Forelimb muscle (tissue), 1 donor: ENCODE measurements at regions not wholly inside any gene's neighbourhood (a gene's known extent, or its start where the extent isn't known, plus 50 kb on each side); places are given as distances from the start of the nearest gene placed in this dataset.

Experiments used
- DNase-seq: peaks from one replicate; pipeline ENCODE4 v3.0.0-alpha.2; 2013; ENCODE audit warnings: low read depth

DNA sequence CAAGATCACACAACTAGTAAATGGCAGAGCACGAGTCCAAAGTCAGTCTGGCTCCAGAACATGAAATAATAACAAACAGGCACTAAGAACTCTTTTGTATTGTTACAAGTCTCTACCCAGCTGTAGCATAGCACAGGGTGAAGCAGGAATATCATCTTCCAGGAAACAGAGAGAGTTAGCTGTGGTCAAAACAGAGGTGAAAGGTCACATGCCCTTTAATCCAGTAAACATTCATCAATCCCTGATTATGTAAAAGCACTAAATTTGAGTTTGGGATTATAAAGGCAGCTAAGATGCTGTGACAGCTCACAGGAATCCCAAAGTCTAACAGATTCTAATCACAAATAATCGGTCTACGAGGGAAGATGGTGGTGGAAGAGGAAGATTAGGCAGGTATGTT lies 133.0 kb upstream of the ASTN2 start:
- no peak for DNase-seq

DNA sequence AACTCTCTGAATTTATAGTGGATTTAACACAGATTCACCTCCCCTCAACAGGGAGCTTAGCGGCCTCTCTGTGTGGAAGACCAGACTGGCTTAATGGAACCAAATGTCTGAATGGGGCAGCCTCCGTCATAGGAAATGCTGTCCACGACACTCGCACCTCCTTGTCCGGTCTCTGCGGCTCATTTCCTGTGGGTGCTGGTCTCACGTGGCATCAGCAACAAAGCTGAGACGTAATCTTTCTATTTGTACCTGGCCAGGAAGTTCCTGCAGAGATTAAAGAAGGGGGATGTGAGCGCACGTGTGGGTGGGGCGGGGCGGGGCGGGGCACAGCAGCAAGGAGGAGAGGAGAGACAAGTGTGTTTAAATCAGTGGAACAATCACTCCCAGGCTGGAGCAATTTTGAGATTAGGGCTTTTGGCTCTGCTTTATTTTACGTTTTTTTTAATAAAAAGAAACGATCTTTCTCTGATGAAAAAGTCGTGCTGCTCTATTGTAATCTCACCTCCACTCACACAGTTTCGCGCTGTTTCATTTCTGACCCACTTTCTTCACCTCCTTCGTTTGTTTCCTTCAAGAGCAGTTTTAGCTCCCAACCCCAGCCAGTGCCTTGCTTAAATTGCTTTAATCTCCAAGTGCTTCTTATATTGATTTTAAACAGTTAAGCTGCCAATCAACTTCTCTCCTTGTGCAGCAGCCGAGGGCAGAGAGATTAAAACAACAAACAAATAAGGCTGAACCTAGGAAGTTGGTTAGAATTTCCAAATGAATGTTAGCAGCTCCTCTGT lies 132.2 kb upstream of the ASTN2 start:
- DNase-seq: no peak

DNA sequence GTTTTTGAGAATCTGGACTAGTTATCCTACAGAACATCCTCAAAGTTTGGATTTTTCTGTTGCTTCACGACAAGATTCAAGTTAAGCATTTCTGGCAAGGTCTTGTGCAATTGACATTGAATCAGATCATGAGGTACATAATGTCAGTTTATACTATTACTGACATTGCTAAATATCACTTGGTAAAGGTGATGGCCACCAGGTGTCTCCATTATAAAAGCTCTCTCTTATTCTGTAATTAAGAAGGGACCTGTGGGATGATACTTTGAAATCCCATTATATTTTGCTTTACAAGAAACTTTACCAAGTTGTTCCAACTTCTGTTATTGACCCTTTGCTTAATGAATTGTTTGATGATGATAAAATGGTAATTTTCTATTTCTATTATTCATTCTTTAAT lies 131.0 kb upstream of the ASTN2 start:
- DNase-seq: no peak

DNA sequence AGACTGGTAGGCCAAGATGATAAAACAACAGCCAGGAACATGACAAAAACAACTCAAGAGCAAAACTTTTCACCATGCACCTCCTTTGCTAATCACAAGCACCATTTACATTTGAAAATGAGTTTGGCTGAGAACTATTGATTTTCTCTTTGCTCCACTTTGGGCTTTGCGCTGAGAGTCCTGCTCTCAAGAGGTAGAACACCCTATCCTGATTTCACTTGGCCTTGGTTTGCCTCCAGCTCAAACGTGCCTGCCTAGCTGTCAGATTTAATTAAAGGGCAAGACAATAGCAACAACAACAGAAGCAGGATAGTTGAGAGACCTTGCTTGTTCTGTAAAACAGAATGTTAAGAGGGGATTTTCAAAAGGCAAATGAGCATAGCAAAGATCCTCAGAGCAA lies 128.2 kb upstream of the ASTN2 start:
- DNase-seq: no peak

DNA sequence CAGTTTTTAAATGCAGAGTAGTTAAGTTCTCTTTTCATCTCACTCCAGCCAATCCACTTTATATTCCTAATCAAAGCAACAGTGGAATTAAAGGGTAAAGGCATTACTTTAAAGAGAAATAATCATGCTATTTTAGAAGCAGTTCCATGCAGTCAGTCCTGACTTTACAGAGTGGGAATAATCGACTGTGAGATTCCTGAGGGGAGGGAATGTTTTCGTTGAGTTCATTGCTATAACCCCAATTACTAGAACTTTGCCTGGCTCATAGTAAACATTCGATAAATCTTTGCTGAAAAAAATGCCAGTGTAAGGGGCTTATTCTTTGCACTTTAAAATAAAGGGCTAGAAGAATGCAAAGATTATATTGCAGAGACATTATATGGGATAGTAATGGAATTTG lies 127.2 kb upstream of the ASTN2 start:
- no peak for DNase-seq

DNA sequence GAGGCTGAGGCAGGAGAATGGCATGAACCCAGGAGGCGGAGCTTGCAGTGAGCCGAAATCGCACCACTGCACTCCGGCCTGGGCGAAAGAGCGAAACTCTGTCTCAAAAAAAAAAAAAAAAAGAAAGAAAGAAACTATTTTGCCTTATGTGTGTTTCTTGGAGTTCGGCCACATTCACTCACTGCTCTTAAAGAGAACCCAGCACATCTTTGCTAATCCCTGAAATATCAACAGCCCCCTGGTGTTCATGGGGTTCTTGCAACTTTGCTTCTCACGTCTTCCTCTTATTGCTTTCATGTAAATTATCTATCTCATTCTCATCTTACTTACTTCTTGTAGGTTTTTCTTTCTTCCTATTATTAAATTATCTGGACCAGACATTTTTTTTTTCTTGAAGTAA lies 126.3 kb upstream of the ASTN2 start:
- DNase-seq: no peak

DNA sequence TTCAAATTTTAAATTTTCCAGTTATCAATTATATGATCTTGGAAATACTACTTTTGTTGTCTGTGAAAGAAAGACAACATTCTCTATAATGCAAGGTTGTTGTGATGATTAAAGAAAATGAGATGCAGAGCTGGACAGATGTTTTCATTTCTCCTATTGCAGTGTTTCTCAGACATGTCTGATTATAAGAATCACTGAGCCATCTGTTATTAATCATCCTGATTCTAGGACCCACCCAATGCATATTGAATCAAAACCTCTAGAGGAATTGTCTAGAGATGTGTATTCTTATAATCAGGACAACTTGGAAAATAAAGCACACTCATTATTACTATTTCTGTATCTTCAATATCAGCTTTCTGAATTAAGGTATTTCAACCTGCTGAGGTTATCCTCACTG lies 121.1 kb upstream of the ASTN2 start:
- DNase-seq: no peak

DNA sequence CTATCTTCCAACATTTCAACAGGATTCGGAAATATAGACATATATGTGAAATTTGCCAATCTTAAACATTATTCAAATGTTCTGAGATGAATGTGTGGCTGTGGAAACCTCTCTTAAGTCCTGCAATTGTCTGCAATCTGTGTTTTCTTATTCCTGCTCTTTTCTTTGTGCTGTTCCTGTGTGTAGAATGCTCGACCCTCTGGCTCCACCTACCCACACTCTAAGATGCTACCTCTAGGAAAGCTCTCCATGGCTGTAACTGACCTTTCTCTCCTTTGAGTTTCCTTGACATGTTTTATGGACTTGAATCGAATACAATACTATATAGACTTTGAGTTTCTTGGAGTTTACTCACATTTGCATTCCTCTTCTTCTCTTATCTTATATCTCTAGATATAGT lies 120.6 kb upstream of the ASTN2 start:
- no peak for DNase-seq

DNA sequence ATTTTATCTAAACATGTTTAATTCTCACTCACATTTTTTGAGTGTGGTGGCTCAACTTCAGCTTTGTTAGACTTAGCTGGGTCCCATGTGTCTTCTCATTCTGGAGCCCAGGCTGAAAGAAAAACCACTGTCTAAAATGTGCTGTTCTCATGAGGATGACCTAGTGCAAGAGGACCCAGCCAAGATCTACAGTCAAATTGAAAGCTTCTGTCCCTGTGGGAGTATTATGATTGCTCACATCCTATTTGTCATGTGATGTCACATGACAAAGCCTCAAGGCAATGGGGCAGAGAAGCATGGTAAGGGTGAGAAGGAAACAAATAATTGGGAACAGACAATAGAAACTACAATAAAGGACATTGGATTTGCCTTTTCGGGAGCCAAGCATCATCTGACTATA lies 113.4 kb upstream of the ASTN2 start:
- DNase-seq: no peak

DNA sequence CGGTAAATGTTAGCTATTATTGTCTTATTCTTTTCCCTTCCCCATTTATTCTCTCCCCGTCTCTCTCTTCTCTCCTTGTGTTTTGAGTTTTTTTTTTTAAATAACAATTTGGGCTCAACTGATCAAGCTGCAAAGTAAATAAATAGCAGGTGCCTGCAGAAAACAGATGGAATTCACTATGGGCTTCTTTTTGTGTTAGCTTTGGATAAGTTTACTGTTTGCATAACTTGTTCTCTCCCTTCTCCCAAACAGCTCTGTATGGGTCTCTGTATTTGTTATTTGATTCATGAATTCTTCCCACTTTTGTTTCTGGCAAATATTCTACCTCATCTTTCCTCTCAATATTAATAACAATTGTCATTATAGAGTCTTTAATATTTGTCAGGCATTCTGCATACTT lies 111.8 kb upstream of the ASTN2 start:
- DNase-seq: no peak

DNA sequence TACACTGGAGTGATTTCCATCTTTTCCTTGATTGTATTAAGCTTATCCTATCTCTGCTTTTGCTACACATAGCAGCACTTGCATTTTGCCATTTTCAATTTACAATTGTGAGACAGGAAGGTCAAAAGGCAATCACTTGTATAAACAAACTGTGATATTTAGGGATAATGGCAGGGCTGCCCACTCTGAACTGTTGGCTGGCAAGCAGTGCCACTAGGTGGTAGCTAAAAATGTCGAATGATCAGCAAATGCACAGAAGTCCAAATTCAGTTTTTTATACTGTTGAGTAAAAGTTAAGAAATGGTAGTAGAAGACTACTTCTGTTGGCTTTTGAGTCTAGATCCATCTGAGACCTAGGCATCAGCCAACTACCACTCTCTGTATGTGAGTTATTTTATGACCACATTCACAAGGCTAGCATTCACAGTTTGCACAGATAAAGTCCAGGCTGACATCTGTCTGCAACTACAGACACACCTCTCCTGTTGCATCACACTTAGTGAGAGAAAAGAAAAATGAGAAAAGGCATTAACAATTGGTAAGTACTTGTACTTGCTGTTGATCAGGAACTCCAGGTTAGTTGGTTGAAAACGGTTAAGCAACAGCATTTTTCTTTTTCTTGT lies 108.8 kb upstream of the ASTN2 start:
- no peak for DNase-seq

DNA sequence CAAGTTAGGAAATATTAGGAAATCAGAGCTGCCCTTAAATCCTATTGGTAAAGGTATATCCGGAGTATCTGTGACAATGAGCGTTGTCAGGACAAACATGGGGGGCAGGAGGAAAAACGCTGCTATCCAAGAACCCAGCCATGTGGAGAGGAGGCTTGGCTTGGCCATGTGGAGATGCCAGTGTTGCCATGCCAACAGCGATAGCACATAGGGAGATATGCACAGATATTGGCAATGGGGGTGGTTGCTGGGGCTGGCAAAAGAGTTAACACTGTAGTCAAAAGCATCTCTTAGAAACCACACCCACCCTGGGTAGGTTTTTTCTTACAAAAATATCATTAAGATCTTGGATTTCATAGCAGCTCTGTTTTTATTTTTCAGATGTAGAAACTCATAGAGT lies 106.4 kb upstream of the ASTN2 start:
- DNase-seq: no peak

DNA sequence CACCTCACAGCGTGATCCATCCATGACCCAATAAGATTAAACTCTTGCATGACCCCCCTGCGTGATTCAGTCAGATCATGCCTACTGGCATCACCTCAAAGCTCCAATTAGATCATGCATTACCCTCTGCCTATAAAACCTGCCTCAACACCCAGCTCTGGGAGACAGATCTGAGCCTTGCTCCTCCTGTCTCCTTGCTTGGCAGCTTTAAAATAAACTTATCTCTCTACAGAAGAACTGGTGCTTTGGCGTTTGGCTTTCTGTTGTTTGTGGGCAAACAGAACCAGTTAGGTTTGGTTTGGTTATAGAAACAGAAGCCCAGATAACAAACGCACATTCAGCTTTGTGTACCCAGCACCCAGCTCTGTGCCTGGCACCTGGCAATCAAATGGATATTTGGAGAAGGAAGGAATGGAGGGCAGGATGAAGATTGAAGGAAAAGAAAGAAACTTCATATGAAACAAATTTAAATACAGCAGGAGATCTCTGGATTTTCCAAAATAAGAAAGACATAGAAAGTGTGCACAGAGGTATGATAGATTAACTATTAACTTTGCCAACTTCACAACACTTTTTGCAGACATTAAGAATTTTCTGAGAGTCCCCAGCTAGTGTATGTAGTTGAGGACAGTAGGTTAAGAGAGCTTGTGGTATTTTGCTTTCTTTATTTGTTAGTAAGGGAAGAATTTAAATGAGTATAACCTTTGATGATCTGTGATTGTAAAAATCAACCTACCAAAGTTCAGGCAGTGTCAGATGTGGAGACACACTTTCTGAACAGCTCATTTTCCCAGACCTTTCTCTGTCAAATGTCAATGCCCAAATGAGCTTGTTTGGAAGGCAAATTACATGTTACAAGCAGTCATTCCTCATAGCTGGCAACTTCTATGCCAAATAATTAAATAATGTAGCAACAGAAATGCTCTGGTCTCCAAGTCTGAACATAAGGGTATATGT lies 102.1 kb upstream of the ASTN2 start:
- DNase-seq: no peak

DNA sequence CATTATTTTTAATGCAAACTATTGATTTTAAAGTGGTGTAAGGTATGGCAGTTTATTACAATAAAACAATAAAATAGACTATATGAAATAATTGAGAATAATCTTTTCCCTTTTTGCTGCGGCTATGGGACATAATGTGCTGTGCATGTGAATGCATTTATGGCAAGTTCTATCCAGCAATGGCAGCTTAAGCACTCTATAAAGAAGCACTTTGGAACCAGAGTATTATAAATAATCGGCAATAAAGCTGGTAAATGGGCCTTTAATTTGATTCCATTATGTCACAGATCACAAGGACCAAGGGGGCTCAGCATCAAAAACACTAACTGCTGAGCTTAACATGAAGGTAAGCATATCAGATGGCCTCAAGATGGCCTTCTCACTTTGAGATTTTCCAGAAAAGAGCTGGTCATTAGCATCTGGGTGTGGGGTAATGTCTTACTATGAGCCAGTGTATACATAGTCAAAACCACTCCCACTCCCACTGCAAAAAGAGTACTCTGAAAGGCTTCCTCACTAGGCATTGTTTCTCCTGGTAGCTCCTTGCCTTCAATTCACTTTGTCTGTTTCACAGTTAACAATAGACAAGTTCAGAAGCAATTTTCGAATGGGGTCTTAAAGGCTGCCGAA lies 97.1 kb upstream of the ASTN2 start:
- DNase-seq: no peak

DNA sequence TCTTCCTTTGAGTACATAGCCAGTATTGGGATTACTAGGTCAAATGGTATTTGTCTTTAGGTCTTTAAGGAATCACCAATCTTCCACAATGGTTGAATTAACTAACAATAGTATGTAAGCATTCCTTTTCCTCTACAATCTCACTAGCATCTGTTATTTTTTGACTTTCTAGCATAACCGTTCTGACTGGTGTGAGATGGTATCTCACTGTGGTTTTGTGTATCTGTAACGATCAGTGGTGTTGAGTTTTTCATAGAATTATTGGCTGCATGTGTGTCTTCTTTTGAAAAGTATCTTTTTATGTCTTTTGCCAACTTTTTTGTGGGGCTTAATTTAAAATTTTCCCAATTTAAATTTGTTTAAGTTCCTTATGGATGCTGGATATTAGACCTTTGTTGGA lies 81.5 kb upstream of the ASTN2 start:
- DNase-seq: no peak

DNA sequence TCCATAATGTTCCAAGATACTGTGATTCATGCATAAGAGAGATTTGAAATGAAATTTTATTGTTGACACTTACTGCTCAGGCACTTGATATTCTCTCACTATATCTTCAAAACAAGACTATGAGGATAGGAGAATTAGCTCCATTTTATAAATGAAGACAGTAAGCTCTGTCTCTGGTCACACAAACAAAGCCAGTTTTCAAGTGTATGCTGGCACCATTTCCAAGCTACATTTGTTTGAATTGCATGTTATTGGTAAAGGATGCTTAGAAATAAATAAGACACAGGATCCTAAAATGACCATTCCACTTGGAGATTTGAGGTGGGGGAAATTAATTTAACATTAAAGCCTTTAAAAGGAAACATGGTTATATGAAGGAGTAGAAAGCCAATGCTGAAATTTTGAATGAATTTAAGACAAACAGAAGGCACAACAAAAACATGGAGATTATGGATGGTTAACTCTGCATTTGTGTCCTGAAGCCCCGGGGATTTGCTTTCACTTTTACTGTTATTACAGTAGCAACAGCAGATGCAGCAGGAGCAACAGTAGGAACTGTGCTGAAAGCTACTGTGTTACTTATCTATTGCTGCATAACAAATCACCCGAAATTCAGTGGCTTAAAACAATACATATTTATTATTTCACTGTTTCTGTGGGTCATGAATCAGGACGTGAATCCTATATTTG lies 79.7 kb upstream of the ASTN2 start:
- DNase-seq: no peak

DNA sequence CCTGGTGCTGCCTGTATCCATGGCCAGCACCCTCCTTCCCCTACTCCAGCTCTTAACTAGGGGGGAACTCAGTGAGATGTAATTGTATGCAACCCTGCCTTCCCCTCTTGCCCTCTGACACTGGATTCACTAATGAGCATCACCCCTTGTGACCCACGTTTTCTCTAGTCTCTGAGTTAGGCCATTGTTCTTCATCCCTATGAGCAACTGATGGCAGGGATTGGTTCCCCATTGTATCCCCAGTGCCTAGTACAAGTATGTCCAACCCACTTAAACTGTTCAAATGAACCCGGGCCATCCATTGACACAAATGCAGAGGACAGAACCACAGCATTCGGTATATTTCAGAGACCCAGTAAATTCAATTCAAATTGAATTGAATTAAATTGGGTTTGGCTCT lies 77.6 kb upstream of the ASTN2 start:
- DNase-seq: no peak

DNA sequence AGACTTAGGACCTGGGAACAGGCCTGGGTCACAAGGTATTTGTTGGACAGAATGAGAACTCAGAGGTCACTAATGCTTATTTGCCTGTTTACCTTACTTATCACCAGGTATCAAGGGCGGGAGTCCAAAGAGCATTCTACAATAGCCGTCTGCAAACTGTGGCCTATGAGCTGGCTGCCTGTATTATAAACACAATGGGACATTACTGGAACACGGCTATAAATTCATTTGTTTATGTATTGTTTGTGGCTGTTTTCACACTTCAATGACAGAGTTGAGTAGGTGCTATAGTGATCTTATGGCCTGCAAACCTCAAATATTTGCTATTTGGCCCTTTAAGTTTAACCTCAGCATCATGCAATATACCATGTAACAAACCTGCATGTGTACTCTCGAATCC lies 76.6 kb upstream of the ASTN2 start:
- no peak for DNase-seq

DNA sequence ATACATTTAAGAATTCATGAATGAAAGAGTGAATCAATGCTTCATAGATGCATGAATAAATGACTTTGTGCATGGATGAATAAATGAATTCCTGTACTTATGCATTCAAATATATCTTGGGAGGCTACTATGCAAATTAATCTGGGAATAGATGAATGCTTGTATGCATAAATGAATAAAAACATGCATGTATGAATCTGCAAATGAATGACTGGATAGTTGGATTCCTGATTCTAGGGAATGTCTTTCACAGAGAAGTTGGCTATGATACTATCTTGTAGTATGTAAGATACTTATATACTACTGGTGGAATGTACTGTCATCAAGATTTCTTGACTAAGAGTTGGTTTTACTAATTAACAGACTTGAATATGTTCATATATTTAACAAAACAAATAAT lies 75.3 kb upstream of the ASTN2 start:
- no peak for DNase-seq

DNA sequence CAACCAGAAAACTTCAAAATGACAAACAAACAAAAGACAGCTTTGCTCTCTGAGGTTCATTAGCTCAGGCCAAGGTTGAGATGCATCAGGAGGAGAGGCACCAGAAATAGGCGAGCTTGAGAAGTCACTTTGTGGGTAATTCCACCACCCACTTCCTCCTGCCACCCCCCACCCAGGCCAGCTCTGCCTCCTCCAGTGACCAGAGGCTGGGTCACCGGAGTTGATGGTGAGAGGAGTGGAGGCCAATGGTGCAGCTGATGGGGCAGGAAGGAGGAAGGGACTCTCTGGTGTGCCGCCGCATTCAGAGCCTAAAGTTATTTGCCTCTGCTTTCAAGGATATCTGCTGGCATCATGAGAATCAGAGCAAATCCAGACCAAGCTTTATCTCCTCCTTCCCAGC lies 73.8 kb upstream of the ASTN2 start:
- DNase-seq: no peak

DNA sequence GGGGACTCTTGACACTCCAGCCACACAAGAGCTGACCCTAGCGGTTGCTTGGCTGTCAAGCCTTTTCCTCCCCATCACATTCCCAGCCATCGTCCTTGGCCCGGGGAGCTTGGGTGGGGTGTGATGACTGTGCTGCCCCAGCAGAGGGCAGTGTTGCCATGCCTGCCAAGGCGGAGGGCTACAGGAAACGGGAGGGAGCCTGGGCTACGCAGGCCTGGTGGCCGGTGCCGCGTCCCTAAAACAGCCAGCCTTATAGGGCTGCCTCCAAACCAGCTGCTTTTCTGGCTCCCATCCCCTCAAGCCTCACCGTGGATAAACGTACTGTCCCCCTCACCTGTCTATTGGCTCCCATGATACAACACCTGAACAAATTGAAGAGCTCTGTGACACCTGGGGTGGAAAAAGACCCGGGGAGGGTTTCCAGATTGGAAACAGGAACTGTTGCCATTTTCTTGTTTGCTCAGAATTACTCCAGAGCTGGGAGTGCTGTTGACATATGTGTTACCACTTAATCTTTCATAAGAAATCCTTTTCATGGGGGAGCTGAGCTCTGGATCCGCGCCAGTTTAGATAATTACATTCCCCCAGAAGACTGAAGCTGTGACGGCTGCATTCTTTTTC lies 72.8 kb upstream of the ASTN2 start:
- DNase-seq: no peak
